Neutrophil (primary cell): ENCODE measurements at regions not wholly inside any gene's neighbourhood (a gene's known extent, or its start where the extent isn't known, plus 50 kb on each side); places are given as distances from the start of the nearest gene placed in this dataset.

Experiments
- H3K27ac ChIP-seq: fragments of 200-600 bp; sonication (generic); 2 replicates; pipeline ENCODE4 v1.5.1; 2016; ENCODE audit warnings: mild to moderate bottlenecking, moderate library complexity
- H3K27me3 ChIP-seq: fragments of 200-600 bp; sonication (generic); 2 replicates; pipeline ENCODE4 v1.6.0; 2016; ENCODE audit warnings: mild to moderate bottlenecking
- H3K36me3 ChIP-seq: fragments of 200-600 bp; sonication (generic); 2 replicates; pipeline ENCODE4 v1.5.1; 2017
- H3K4me1 ChIP-seq, 2 experiments: fragments of 200-600 bp in 1 of 2; sonication (generic) in 1 of 2; 1 replicate in 1 of 2; 2 replicates in 1 of 2; pipeline versions ENCODE4 v1.5.1 to v1.6.1; 2013 to 2016; ENCODE audit warnings: low read depth in 1 of 2, low read length in 1 of 2, mild to moderate bottlenecking in 1 of 2, moderate library complexity in 1 of 2; ENCODE audit not compliant: control insufficient read depth in 1 of 2, insufficient read depth in 1 of 2
- H3K4me3 ChIP-seq, 2 experiments: fragments of 200-600 bp in 1 of 2; sonication (generic) in 1 of 2; 1 replicate in 1 of 2; 2 replicates in 1 of 2; pipeline ENCODE4 v1.5.1; 2013 to 2016; ENCODE audit warnings: low read depth in 1 of 2, low read length in 1 of 2, mild to moderate bottlenecking in 1 of 2, moderate library complexity in 1 of 2
- H3K9me3 ChIP-seq: fragments of 200-600 bp; sonication (generic); 2 replicates; pipeline ENCODE4 v1.5.1; 2016
- TF ChIP-seq, protein P1 (sequence below): fragments of 200-600 bp; sonication (generic); IDR thresholded peaks from 2 replicates; pipeline ENCODE4 v1.5.1; 2016; ENCODE audit warnings: antibody characterized with exemption

- Histone ChIP-seq H3K4me3 (no peak overlapping the region), H3K36me3 (no peaks in the 10 kb centered on the region), H3K9me3 (no peaks in the 10 kb centered on the region), H3K4me1 (no peaks in the 10 kb centered on the region), H3K27ac (no peak overlapping the region), H3K27me3 (no peaks in the 10 kb centered on the region)
- TF ChIP-seq, protein P1, sequence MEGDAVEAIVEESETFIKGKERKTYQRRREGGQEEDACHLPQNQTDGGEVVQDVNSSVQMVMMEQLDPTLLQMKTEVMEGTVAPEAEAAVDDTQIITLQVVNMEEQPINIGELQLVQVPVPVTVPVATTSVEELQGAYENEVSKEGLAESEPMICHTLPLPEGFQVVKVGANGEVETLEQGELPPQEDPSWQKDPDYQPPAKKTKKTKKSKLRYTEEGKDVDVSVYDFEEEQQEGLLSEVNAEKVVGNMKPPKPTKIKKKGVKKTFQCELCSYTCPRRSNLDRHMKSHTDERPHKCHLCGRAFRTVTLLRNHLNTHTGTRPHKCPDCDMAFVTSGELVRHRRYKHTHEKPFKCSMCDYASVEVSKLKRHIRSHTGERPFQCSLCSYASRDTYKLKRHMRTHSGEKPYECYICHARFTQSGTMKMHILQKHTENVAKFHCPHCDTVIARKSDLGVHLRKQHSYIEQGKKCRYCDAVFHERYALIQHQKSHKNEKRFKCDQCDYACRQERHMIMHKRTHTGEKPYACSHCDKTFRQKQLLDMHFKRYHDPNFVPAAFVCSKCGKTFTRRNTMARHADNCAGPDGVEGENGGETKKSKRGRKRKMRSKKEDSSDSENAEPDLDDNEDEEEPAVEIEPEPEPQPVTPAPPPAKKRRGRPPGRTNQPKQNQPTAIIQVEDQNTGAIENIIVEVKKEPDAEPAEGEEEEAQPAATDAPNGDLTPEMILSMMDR: no peak
These were observed 432.6 kb upstream of the SLC30A5 start for GRCh38 chr5:68661237-68661636.

- no peak overlapping the region for H3K4me3 ChIP-seq
- no peaks in the 10 kb centered on the region for H3K27me3 ChIP-seq
- no peaks in the 10 kb centered on the region for H3K4me1 ChIP-seq
- no peaks in the 10 kb centered on the region for H3K9me3 ChIP-seq
- H3K27ac ChIP-seq: no peak overlapping the region
- no peaks in the 10 kb centered on the region for H3K36me3 ChIP-seq
- TF ChIP-seq, protein P1: no peak
These were observed 431.0 kb upstream of the SLC30A5 start for GRCh38 chr5:68662804-68663307.

GRCh38 chr5:68669864-68670575 lies 423.8 kb upstream of the SLC30A5 start:
- TF ChIP-seq, protein P1: no peak
- Histone ChIP-seq H3K9me3 (no peaks in the 10 kb centered on the region), H3K27ac (no peak overlapping the region), H3K4me3 (no peak overlapping the region), H3K4me1 (peaks cover 19 to 28% of the 10 kb centered on the region in 2 experiments), H3K36me3 (no peaks in the 10 kb centered on the region), H3K27me3 (no peaks in the 10 kb centered on the region)

DNA sequence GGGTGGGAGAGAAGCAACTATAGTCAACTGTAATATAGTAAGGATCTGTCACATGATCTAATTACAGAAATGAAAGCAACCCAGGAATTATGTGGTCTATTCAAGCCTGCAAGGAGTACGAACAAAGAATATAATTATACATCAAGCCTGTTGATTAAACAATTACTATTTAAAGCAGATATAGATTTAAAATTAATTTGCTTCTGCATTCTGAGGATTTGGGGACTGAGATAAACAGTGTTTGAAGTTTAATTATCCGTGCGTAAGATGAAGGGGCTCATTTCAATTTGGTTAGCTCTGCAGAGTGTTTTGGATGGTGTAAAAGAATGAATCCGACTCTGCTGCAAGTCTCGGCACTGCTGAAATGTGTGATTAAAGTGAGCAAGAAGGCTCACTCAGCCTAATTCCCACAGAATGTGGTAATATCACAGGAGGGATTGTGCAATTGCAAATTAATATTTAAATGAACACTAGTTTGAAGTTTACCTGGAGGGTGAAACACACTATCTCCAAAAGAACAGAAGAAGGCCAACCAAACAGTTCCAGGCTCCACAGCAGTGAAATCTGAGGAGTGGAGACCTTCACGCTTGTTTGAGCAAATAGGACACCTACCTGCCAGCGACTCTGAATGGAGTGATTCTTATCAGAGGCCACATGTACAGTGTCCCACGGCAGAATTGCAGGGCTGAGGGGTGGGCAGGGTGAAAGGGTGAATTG lies 420.6 kb upstream of the SLC30A5 start:
- Histone ChIP-seq H3K9me3 (no peaks in the 10 kb centered on the region), H3K4me3 (no peak overlapping the region), H3K4me1 (peaks cover 23 to 41% of the 10 kb centered on the region in 2 experiments), H3K27ac (no peak overlapping the region), H3K36me3 (no peaks in the 10 kb centered on the region), H3K27me3 (no peaks in the 10 kb centered on the region)
- TF ChIP-seq, protein P1: no peak

DNA sequence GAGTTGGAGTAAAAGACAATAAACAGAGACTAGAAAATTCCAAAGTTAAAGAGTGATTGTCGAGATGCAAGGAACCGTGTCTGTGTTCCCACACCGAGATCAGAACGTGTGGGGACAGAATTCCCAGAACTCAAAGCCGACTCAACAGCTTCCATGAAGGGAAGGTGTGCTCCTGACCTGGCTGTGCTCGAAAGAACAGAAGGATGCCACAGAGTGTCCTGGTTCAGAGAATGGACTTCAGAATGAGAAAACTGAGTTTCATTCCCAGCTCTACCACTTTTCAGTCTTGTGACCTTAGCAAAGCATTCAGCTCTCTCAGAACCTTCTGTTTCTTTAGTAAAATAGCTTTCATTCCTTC lies 420.0 kb upstream of the SLC30A5 start:
- TF ChIP-seq, protein P1: no peak
- Histone ChIP-seq H3K4me3 (no peak overlapping the region), H3K9me3 (no peaks in the 10 kb centered on the region), H3K4me1 (peaks cover 23 to 41% of the 10 kb centered on the region in 2 experiments), H3K27ac (no peak overlapping the region), H3K36me3 (no peaks in the 10 kb centered on the region), H3K27me3 (no peaks in the 10 kb centered on the region)
